DOHH2 (cell line): ENCODE measurements at regions not wholly inside any gene's neighbourhood (a gene's known extent, or its start where the extent isn't known, plus 50 kb on each side); places are given as distances from the start of the nearest gene placed in this dataset.

Experiments used
- H3F3A ChIP-seq: fragments of 200-600 bp; sonication (generic), shearing (Covaris generic); 2 replicates; pipeline ENCODE4 v1.6.0; 2016; ENCODE audit warnings: antibody characterized with exemption, mild to moderate bottlenecking; ENCODE audit not compliant: control insufficient read depth, insufficient read depth
- H3K27ac ChIP-seq: fragments of 200-600 bp; sonication (generic); 2 replicates; pipeline ENCODE4 v1.5.1; 2014; ENCODE audit warnings: low read depth, mild to moderate bottlenecking, low read length, moderate library complexity
- H3K27me3 ChIP-seq: fragments of 200-600 bp; sonication (generic); 2 replicates; pipeline ENCODE4 v1.6.1; 2014; ENCODE audit warnings: mild to moderate bottlenecking, low read length, mixed read lengths; ENCODE audit not compliant: control insufficient read depth
- H3K36me3 ChIP-seq: fragments of 200-600 bp; sonication (generic); 2 replicates; pipeline ENCODE4 v1.6.1; 2014; ENCODE audit warnings: mild to moderate bottlenecking, low read length, moderate library complexity, mixed read lengths; ENCODE audit not compliant: control insufficient read depth
- H3K4me1 ChIP-seq: fragments of 200-600 bp; sonication (generic); 2 replicates; pipeline ENCODE4 v1.6.1; 2014; ENCODE audit warnings: mild to moderate bottlenecking, low read length, mixed read lengths; ENCODE audit not compliant: control insufficient read depth
- H3K4me2 ChIP-seq: fragments of 200-600 bp; sonication (generic); 2 replicates; pipeline ENCODE4 v1.6.0; 2014; ENCODE audit warnings: mild to moderate bottlenecking, low read length, moderate library complexity
- H3K4me3 ChIP-seq: fragments of 200-600 bp; sonication (generic); 2 replicates; pipeline ENCODE4 v1.5.1; 2014; ENCODE audit warnings: mild to moderate bottlenecking, low read length, mixed read lengths
- H3K79me2 ChIP-seq: fragments of 200-600 bp; sonication (generic); 2 replicates; pipeline ENCODE4 v1.6.1; 2014; ENCODE audit warnings: mild to moderate bottlenecking, low read length, mixed read lengths; ENCODE audit not compliant: control insufficient read depth
- H3K9me2 ChIP-seq: fragments of 200-600 bp; sonication (generic); replicated peaks from 2 replicates; pipeline ENCODE4 v1.6.1; 2014; ENCODE audit warnings: mild to moderate bottlenecking, low read length, mixed read lengths; ENCODE audit not compliant: control insufficient read depth
- H3K9me3 ChIP-seq: fragments of 200-600 bp; sonication (generic); 2 replicates; pipeline ENCODE4 v1.6.1; 2014; ENCODE audit warnings: antibody characterized with exemption, low read length, mixed read lengths; ENCODE audit not compliant: control insufficient read depth, insufficient read depth
- H4K20me1 ChIP-seq: fragments of 200-600 bp; sonication (generic); 2 replicates; pipeline ENCODE4 v1.6.0; 2014; ENCODE audit warnings: low read depth, mild to moderate bottlenecking, antibody characterized with exemption, low read length, moderate library complexity; ENCODE audit not compliant: control insufficient read depth, insufficient read depth
- EZH2phosphoT487 ChIP-seq: fragments of 200-600 bp; sonication (generic); IDR thresholded peaks from 2 replicates; pipeline ENCODE4 v1.6.1; 2017; ENCODE audit warnings: borderline replicate concordance, mild to moderate bottlenecking, antibody characterized with exemption, low read length, moderate library complexity, mixed read lengths
- TF ChIP-seq, protein P1 (sequence below): fragments of 200-600 bp; sonication (generic); IDR thresholded peaks from one replicate; pipeline ENCODE4 v1.5.1; 2014; ENCODE audit warnings: antibody characterized with exemption, mild to moderate bottlenecking, low read depth, low read length; ENCODE audit not compliant: poor library complexity, severe bottlenecking

DNA sequence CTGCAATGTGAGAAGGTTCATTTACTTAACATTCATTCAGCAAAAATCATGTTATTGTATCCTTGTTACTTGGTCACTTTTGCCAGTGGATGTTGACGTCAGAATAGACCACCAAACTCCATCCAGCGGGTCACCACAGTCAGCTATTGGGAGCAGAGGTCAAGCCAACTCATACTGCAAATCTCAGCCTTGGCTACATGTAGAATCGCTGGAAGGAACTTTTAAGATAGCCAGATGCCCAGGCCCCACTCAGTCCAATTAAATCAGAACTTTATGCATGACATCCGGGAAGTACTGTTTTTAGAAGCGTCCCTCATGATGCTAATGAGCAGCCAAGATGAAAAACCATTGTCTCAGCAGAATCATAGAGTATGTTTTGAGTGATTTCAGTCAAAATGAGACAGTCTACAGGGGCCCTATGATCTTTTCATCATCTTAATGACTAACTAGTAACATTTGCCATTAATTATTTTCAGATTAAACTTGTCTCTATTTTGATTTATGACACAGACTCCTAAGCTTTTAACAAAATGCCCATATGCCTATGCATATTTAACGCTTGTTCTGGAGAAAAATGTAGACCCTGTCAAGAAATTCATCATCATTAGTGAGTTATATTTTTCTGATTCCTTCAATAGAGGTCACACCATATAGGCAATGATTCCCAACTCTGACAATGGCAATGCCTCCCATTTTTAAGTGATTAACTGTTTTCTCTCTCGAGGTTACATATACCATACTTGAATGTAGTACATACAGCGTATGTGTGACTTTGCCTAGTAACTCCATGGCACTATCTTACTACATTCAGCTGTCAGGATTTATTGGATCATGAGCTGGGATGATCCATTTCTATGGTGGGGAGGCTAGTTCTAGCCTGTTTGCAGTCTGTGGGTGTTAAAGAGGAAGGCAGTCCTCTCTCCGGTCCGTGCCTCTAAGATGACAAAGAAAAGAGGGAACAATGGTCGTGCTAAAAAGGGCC, 63.7 kb upstream of the CCBE1 start:
- no peaks in the 10 kb centered on the region for H3K27me3 ChIP-seq
- no peaks in the 10 kb centered on the region for H3F3A ChIP-seq
- H3K9me3 ChIP-seq, result no peaks in the 10 kb centered on the region
- no peak overlapping the region for H3K4me3 ChIP-seq
- H3K4me2 ChIP-seq, result no peak overlapping the region
- H4K20me1 ChIP-seq, result no peaks in the 10 kb centered on the region
- TF ChIP-seq EZH2phosphoT487, result no peak
- TF ChIP-seq, protein P1, sequence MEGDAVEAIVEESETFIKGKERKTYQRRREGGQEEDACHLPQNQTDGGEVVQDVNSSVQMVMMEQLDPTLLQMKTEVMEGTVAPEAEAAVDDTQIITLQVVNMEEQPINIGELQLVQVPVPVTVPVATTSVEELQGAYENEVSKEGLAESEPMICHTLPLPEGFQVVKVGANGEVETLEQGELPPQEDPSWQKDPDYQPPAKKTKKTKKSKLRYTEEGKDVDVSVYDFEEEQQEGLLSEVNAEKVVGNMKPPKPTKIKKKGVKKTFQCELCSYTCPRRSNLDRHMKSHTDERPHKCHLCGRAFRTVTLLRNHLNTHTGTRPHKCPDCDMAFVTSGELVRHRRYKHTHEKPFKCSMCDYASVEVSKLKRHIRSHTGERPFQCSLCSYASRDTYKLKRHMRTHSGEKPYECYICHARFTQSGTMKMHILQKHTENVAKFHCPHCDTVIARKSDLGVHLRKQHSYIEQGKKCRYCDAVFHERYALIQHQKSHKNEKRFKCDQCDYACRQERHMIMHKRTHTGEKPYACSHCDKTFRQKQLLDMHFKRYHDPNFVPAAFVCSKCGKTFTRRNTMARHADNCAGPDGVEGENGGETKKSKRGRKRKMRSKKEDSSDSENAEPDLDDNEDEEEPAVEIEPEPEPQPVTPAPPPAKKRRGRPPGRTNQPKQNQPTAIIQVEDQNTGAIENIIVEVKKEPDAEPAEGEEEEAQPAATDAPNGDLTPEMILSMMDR, result no peak
- no peaks in the 10 kb centered on the region for H3K9me2 ChIP-seq
- no peak overlapping the region for H3K27ac ChIP-seq
- H3K36me3 ChIP-seq, result no peaks in the 10 kb centered on the region
- H3K4me1 ChIP-seq, result no peaks in the 10 kb centered on the region
- no peaks in the 10 kb centered on the region for H3K79me2 ChIP-seq

DNA sequence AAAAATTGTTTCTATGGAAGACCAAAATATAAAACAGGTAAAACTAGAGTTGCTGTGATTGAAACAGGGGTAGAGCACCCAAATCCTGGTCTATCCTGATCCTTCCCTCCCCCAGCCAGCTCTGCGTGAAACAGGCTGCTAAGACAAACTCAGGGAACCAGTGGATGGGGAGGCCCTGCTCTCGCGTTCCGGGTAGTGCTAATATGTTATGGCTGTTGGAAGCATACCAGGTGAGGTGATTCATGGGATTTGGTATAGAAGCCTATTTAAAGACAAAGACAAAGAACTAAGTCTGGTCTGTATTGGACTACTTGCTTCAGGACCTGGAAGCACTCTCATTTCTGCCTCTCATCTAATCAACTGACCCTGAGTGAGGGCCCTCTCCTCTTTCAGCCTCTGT, 63.0 kb upstream of the CCBE1 start:
- Histone ChIP-seq H3K4me2 (no peak overlapping the region), H3K27me3 (no peaks in the 10 kb centered on the region), H3K27ac (no peak overlapping the region), H3K9me3 (no peaks in the 10 kb centered on the region), H3K9me2 (no peaks in the 10 kb centered on the region), H4K20me1 (no peaks in the 10 kb centered on the region), H3K4me1 (no peaks in the 10 kb centered on the region), H3K4me3 (no peak overlapping the region), H3K36me3 (no peaks in the 10 kb centered on the region), H3F3A (no peaks in the 10 kb centered on the region), H3K79me2 (no peaks in the 10 kb centered on the region)
- TF ChIP-seq, protein P1, result no peak
- TF ChIP-seq EZH2phosphoT487, result no peak

DNA sequence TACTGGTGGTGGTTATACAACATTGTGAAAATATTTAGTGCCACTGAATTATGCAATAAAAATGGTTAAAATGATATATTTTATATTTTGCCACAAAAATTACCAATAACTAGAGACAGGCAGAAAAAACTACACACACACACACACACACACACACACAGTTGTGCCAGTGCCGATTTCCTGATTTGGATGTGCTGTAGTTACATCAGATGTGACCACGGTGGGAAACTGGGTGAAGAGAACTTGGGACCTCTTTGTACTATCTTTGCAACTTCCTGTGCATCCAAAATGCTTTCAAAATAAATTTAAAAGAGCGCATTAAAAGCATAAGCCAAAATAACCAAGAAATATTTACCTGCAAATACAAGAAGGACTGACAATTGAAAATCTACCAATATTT, 61.6 kb upstream of the CCBE1 start:
- H3K36me3 ChIP-seq, result no peaks in the 10 kb centered on the region
- no peaks in the 10 kb centered on the region for H3F3A ChIP-seq

More for the DNA sequence above, 61.6 kb upstream of the CCBE1 start:
- no peak overlapping the region for H3K4me2 ChIP-seq
- no peaks in the 10 kb centered on the region for H3K9me3 ChIP-seq
- H3K4me1 ChIP-seq, result no peaks in the 10 kb centered on the region
- no peaks in the 10 kb centered on the region for H3K79me2 ChIP-seq
- no peaks in the 10 kb centered on the region for H3K9me2 ChIP-seq
- TF ChIP-seq, protein P1, result no peak
- TF ChIP-seq EZH2phosphoT487, result no peak
- no peak overlapping the region for H3K4me3 ChIP-seq
- no peaks in the 10 kb centered on the region for H3K27me3 ChIP-seq
- no peak overlapping the region for H3K27ac ChIP-seq
- no peaks in the 10 kb centered on the region for H4K20me1 ChIP-seq
